Nephron progenitor cell (in vitro differentiated cells): ENCODE measurements at regions not wholly inside any gene's neighbourhood (a gene's known extent, or its start where the extent isn't known, plus 50 kb on each side); places are given as distances from the start of the nearest gene placed in this dataset.

Source experiments
- DNase-seq: peaks from one replicate; pipeline ENCODE4 v3.0.0; 2021
- H3K27ac Mint-ChIP-seq: 2 replicates; pipeline ENCODE4 v1.8.0; 2021; ENCODE audit warnings: mild to moderate bottlenecking, moderate library complexity, mixed read lengths
- H3K27me3 Mint-ChIP-seq: 2 replicates; pipeline ENCODE4 v1.8.0; 2021; ENCODE audit warnings: mild to moderate bottlenecking, low read depth, mixed read lengths; ENCODE audit not compliant: poor library complexity
- H3K36me3 Mint-ChIP-seq: 2 replicates; pipeline ENCODE4 v1.8.0; 2021; ENCODE audit warnings: low read depth, mixed read lengths
- H3K4me1 Mint-ChIP-seq: 2 replicates; pipeline ENCODE4 v1.8.0; 2021; ENCODE audit warnings: mixed read lengths
- H3K4me3 Mint-ChIP-seq: 2 replicates; pipeline ENCODE4 v1.8.0; 2021; ENCODE audit warnings: mild to moderate bottlenecking, moderate library complexity, mixed read lengths
- H3K9me3 Mint-ChIP-seq: 2 replicates; pipeline ENCODE4 v1.8.0; 2021; ENCODE audit warnings: mild to moderate bottlenecking, moderate library complexity, mixed read lengths
- CTCF ChIP-seq: fragments of 200-600 bp; sonication (generic); IDR thresholded peaks from 2 replicates; pipeline ENCODE4 v1.5.0; 2021; ENCODE audit warnings: antibody characterized with exemption

DNA sequence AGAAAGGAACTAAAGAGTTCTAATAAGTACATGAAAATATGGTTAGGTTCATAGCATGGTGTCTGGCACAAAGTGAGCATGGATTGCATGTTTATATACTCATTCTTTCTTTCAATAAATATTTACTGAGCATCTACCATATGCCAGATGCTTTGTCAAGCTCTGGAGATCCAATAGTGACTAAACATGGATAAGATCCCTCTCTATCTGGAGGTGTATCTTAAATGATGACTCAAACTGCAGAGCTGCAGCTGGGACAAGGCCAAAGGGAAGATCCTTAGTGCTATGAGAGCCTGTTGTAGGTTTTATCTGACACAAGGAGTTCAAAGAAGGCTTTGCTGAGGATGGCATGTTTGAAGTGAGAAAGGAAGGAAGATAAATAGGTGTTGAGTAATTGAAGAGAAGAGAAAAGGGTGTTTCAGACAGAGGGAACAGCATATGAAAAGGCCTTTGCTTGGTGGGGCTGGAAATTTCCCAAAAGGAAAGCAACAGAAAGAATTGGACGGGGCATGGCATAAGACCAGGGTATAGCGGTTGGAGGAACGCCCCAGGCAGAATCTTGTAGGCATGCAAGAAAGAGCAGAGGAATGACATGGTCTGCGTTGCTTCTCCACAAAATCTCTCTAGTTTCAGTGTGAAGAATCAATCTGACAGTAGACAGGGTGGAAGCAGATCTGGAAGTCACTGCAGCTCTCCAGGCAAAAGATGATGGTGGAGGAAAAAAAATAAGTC lies 239.9 kb upstream of the LRTM1 start:
- Mint-ChIP-seq H3K4me1 (peaks cover 48% of the 10 kb centered on the region), H3K4me3 (no peak overlapping the region), H3K36me3 (peaks cover 4% of the 10 kb centered on the region), H3K9me3 (peaks cover 21% of the 10 kb centered on the region), H3K27me3 (no peaks in the 10 kb centered on the region), H3K27ac (no peak overlapping the region)
- DNase-seq: no peak
- no peak for TF ChIP-seq CTCF

DNA sequence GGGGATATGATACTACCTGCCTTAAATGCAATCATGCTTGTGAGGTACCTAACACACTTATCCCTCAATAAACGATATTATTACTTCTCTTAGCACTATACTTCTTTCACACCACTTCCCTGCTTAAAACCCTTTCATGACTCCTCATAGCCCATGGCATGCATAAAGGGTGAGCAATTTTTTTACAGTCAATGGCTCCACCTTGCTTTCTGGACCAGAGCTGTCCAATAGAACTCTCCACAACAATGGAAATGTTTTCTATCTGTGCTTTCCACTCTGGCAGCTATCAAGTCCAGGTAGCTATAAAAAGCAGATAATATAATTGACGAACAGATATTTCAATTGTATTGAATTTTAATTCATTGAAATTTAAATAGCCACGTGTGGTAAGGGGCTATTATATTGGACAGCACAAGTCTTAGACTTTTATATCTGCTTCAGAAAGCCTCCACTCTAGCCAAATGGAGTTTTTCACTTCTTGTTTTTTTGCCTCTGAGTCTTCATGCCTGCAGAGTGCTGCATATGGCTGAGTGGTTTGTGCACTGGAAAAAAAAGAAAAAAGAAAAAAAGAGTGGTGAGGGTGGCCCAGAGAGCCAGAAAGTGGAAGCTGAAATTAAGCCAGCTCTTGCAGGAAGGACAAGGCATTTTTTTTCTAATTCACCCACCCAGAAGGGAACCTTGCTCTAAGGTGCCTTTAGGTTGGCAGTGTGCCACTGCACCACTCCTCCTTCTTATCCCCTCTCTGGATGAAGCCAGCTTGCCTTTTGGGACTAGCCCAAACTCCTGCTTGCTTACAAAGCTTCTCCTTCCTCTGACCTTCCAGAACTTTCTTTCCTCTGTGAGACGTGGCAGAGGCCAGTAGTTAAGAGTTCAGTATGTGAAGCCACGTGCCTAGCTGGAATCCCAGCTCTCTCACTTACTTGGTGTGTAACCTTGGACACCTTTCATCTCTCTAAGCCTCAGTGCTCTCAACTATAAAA lies 239.0 kb upstream of the LRTM1 start:
- DNase-seq: no peak
- H3K36me3 Mint-ChIP-seq: peaks cover 4% of the 10 kb centered on the region
- H3K4me1 Mint-ChIP-seq: peaks cover 55% of the 10 kb centered on the region
- H3K27me3 Mint-ChIP-seq: no peaks in the 10 kb centered on the region
- no peak for TF ChIP-seq CTCF
- H3K27ac Mint-ChIP-seq: no peak overlapping the region
- no peak overlapping the region for H3K4me3 Mint-ChIP-seq
- H3K9me3 Mint-ChIP-seq: peaks cover 15% of the 10 kb centered on the region

DNA sequence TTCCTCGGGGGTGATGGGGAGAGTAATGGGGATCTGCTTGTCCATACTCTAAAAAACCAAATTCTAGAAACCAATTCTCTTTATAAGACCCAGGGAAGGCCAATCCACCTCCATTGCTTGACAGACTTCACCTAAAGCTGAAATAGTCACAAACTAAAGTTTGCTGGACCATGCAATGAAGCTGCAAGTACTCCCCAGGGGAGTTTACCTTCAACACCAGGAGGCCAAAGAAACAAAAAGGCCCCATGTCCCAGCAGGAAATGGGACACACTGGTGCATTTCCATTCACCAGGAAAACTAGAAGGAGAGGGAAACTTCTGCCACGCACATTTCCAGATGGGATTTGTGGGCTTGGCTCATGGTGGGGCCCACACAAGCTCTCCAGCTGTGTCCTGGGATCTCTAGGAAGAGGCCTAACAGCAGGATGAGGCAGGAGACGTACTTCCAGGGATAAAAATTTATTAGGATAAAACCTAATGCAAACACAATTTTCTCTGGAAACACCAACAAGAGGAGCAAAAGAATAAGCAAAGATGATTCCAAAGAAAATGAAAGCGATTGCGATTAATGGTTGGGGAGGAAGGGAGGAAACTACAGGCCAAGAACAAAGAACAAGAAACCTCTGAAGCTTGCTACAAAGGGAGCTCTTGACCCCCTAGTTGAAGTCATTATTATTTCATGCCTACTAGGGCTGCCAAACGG lies 238.0 kb upstream of the LRTM1 start:
- TF ChIP-seq CTCF: no peak
- Mint-ChIP-seq H3K27ac (no peak overlapping the region), H3K27me3 (no peaks in the 10 kb centered on the region), H3K9me3 (peaks cover 7% of the 10 kb centered on the region), H3K36me3 (no peaks in the 10 kb centered on the region), H3K4me1 (peaks cover 61% of the 10 kb centered on the region), H3K4me3 (no peak overlapping the region)
- DNase-seq: no peak

GRCh38 chr3:55165278-55165677 lies 237.4 kb upstream of the LRTM1 start:
- peaks cover 62% of the 10 kb centered on the region for H3K4me1 Mint-ChIP-seq
- H3K27ac Mint-ChIP-seq: no peak overlapping the region
- no peaks in the 10 kb centered on the region for H3K36me3 Mint-ChIP-seq
- no peak for TF ChIP-seq CTCF
- no peak for DNase-seq
- H3K4me3 Mint-ChIP-seq: no peak overlapping the region
- peaks cover 4% of the 10 kb centered on the region for H3K9me3 Mint-ChIP-seq
- H3K27me3 Mint-ChIP-seq: no peaks in the 10 kb centered on the region

- Mint-ChIP-seq H3K4me3 (no peak overlapping the region), H3K27ac (no peak overlapping the region), H3K36me3 (no peaks in the 10 kb centered on the region), H3K4me1 (peaks cover 62% of the 10 kb centered on the region), H3K27me3 (no peaks in the 10 kb centered on the region), H3K9me3 (peaks cover under 1% of the 10 kb centered on the region)
- TF ChIP-seq CTCF: no peak
- no peak for DNase-seq
These were observed 237.0 kb upstream of the LRTM1 start for GRCh38 chr3:55164876-55165275.
